OCI-LY3 (cell line): ENCODE measurements at regions not wholly inside any gene's neighbourhood (a gene's known extent, or its start where the extent isn't known, plus 50 kb on each side); places are given as distances from the start of the nearest gene placed in this dataset.

ENCODE experiments used
- EZH2phosphoT487 ChIP-seq: fragments of 200-600 bp; shearing (Covaris generic); IDR thresholded peaks from 2 replicates; pipeline ENCODE4 v1.6.1; 2018; ENCODE audit warnings: antibody characterized with exemption, mixed run types, low read depth
- TF ChIP-seq, protein P1 (sequence below): fragments of 200-600, 300-600 bp; sonication (generic); IDR thresholded peaks from 2 replicates; pipeline ENCODE4 v1.5.1; 2014; ENCODE audit warnings: antibody characterized with exemption, low read length, low read depth

DNA sequence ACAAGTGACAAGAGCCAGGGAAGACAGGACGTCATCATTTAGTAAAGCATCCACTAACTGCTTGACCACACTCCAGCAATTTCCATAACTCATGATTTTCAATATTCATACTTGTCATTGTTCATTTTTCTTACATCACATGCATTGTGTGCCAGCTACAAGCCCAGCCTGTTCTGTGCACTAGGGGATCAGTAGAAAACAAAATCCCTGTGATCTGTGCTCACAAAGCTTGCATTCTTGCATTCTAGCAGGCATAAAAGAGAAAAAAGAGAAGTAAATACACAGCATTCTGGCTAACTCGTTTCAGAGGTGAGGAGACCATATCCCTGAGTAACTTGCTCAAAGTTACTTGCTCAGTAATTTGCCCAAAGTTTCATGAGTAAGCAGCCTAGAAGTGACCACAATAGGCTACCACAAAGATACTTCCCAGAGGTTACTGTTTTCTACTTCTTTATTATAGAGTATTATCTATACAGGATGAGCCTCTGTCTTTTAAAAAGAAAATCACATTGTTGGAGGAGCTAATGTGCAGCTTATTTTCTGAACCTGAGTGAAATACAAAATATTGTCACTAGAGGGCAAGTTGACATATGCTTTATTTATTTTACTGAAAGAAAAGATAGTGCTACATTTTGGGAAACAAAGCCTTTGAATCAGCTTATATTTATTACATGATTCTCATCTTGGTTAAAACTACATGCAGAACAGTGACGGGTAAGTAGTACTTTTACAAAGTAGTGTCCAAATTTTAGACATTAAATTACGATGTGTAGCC lies 701.4 kb upstream of the LMCD1 start:
- TF ChIP-seq, protein P1, sequence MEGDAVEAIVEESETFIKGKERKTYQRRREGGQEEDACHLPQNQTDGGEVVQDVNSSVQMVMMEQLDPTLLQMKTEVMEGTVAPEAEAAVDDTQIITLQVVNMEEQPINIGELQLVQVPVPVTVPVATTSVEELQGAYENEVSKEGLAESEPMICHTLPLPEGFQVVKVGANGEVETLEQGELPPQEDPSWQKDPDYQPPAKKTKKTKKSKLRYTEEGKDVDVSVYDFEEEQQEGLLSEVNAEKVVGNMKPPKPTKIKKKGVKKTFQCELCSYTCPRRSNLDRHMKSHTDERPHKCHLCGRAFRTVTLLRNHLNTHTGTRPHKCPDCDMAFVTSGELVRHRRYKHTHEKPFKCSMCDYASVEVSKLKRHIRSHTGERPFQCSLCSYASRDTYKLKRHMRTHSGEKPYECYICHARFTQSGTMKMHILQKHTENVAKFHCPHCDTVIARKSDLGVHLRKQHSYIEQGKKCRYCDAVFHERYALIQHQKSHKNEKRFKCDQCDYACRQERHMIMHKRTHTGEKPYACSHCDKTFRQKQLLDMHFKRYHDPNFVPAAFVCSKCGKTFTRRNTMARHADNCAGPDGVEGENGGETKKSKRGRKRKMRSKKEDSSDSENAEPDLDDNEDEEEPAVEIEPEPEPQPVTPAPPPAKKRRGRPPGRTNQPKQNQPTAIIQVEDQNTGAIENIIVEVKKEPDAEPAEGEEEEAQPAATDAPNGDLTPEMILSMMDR, result peak; percentile 51
- no peak for TF ChIP-seq EZH2phosphoT487
